H9 (cell line): ENCODE measurements at regions not wholly inside any gene's neighbourhood (a gene's known extent, or its start where the extent isn't known, plus 50 kb on each side); places are given as distances from the start of the nearest gene placed in this dataset.

ENCODE experiments used
- DNase-seq: peaks from one replicate; pipeline ENCODE4 v3.0.0-alpha.2; 2017
- H2AFZ ChIP-seq: one replicate; pipeline ENCODE4 v1.6.1; 2013; ENCODE audit warnings: mild to moderate bottlenecking, low read length, control low read depth, moderate library complexity
- H2AK5ac ChIP-seq: 2 replicates; pipeline ENCODE4 v1.6.1; 2013; ENCODE audit warnings: low read length, control low read depth, mixed read lengths; ENCODE audit not compliant: insufficient read length
- H2BK120ac ChIP-seq: one replicate; pipeline ENCODE4 v1.6.1; 2013; ENCODE audit warnings: low read depth, mild to moderate bottlenecking, low read length, control low read depth, inconsistent platforms; ENCODE audit not compliant: poor library complexity, severe bottlenecking
- H2BK12ac ChIP-seq: 2 replicates; pipeline ENCODE4 v1.6.1; 2013; ENCODE audit warnings: low read length, control low read depth, mixed read lengths, low read depth; ENCODE audit not compliant: insufficient read length
- H2BK15ac ChIP-seq: 2 replicates; pipeline ENCODE4 v1.6.1; 2013; ENCODE audit warnings: low read depth, low read length, control low read depth
- H2BK20ac ChIP-seq: one replicate; pipeline ENCODE4 v1.6.1; 2013; ENCODE audit warnings: low read depth, mild to moderate bottlenecking, low read length, control low read depth, inconsistent platforms; ENCODE audit not compliant: poor library complexity, severe bottlenecking
- H2BK5ac ChIP-seq: 2 replicates; pipeline ENCODE4 v1.6.1; 2013; ENCODE audit warnings: low read length, control low read depth, mixed read lengths; ENCODE audit not compliant: insufficient read length
- H3K14ac ChIP-seq: 2 replicates; pipeline ENCODE4 v1.6.1; 2013; ENCODE audit warnings: low read length, control low read depth; ENCODE audit not compliant: insufficient read depth
- H3K18ac ChIP-seq: 2 replicates; pipeline ENCODE4 v1.6.1; 2013; ENCODE audit warnings: low read depth, mild to moderate bottlenecking, mixed read lengths, low read length, control low read depth; ENCODE audit not compliant: insufficient read length
- H3K23ac ChIP-seq: 2 replicates; pipeline ENCODE4 v1.6.1; 2013; ENCODE audit warnings: low read length, control low read depth, mixed read lengths, low read depth; ENCODE audit not compliant: insufficient read length
- H3K23me2 ChIP-seq: 2 replicates; pipeline ENCODE4 v1.6.1; 2013; ENCODE audit warnings: low read depth, mild to moderate bottlenecking, mixed read lengths, low read length, control low read depth; ENCODE audit not compliant: insufficient read length, poor library complexity, severe bottlenecking
- H3K27ac ChIP-seq: 2 replicates; pipeline ENCODE4 v1.5.1; 2013; ENCODE audit warnings: low read length, control low read depth, mixed read lengths, low read depth; ENCODE audit not compliant: insufficient read length
- H3K27me3 ChIP-seq: 2 replicates; pipeline ENCODE4 v1.6.1; 2013; ENCODE audit warnings: low read length, control low read depth, inconsistent platforms; ENCODE audit not compliant: insufficient read depth
- H3K4ac ChIP-seq: 2 replicates; pipeline ENCODE4 v1.6.1; 2013; ENCODE audit warnings: low read depth, mild to moderate bottlenecking, control low read depth, inconsistent platforms, low read length, moderate library complexity
- H3K4me1 ChIP-seq: 2 replicates; pipeline ENCODE4 v1.6.1; 2013; ENCODE audit warnings: low read length, control low read depth, inconsistent platforms; ENCODE audit not compliant: insufficient read depth
- H3K4me2 ChIP-seq: 2 replicates; pipeline ENCODE4 v1.6.1; 2013; ENCODE audit warnings: low read length, control low read depth, mixed read lengths; ENCODE audit not compliant: insufficient read length, insufficient read depth
- H3K56ac ChIP-seq: 2 replicates; pipeline ENCODE4 v1.6.1; 2013; ENCODE audit warnings: low read depth, mild to moderate bottlenecking, mixed read lengths, low read length, control low read depth; ENCODE audit not compliant: insufficient read length
- H3K79me1 ChIP-seq: 2 replicates; pipeline ENCODE4 v1.6.1; 2013; ENCODE audit warnings: low read depth, mild to moderate bottlenecking, moderate library complexity, low read length, control low read depth, inconsistent platforms; ENCODE audit not compliant: insufficient read depth, poor library complexity, severe bottlenecking
- H3K79me2 ChIP-seq: 2 replicates; pipeline ENCODE4 v1.6.1; 2013; ENCODE audit warnings: low read length, control low read depth, inconsistent platforms; ENCODE audit not compliant: insufficient read depth
- H3K9ac ChIP-seq: 2 replicates; pipeline ENCODE4 v1.6.1; 2013; ENCODE audit warnings: low read length, control low read depth, mixed read lengths; ENCODE audit not compliant: insufficient read length; ENCODE audit errors: extremely low read depth
- H3K9me3 ChIP-seq: one replicate; pipeline ENCODE4 v1.6.1; 2013; ENCODE audit warnings: low read depth, low read length, inconsistent platforms; ENCODE audit not compliant: control insufficient read depth
- H3T11ph ChIP-seq: one replicate; pipeline ENCODE4 v1.6.1; 2013; ENCODE audit warnings: mild to moderate bottlenecking, low read length, control low read depth, inconsistent platforms
- H4K20me1 ChIP-seq: one replicate; pipeline ENCODE4 v1.6.1; 2013; ENCODE audit not compliant: control insufficient read depth, insufficient read length, insufficient read depth
- H4K5ac ChIP-seq: 2 replicates; pipeline ENCODE4 v1.6.1; 2013; ENCODE audit warnings: low read depth, mild to moderate bottlenecking, mixed read lengths, low read length, control low read depth; ENCODE audit not compliant: insufficient read length
- H4K8ac ChIP-seq: replicated peaks from 2 replicates; pipeline ENCODE4 v1.6.1; 2013; ENCODE audit warnings: low read length, control low read depth, mixed read lengths, low read depth; ENCODE audit not compliant: insufficient read length
- H4K91ac ChIP-seq: 2 replicates; pipeline ENCODE4 v1.6.1; 2013; ENCODE audit warnings: low read depth, mild to moderate bottlenecking, moderate library complexity, mixed read lengths, low read length, control low read depth; ENCODE audit not compliant: insufficient read length
- H3K27ac Mint-ChIP-seq, 3 experiments: 2 replicates in 2 of 3; 3 replicates in 1 of 3; pipeline ENCODE4 v1.8.0; 2020 to 2021; ENCODE audit warnings: mixed read lengths in 3 of 3, mild to moderate bottlenecking in 1 of 3, moderate library complexity in 1 of 3
- H3K27me3 Mint-ChIP-seq: 2 replicates; pipeline ENCODE4 v1.8.0; 2021; ENCODE audit warnings: low read depth, mild to moderate bottlenecking, moderate library complexity, mixed read lengths
- H3K36me3 Mint-ChIP-seq, 3 experiments: 2 replicates in 2 of 3; 3 replicates in 1 of 3; pipeline ENCODE4 v1.8.0; 2020 to 2021; ENCODE audit warnings: low read depth in 3 of 3, mixed read lengths in 3 of 3; ENCODE audit not compliant: insufficient read depth in 1 of 3
- H3K4me1 Mint-ChIP-seq, 2 experiments: 2 replicates each; pipeline ENCODE4 v1.8.0; 2020; ENCODE audit warnings: mixed read lengths in 2 of 2
- H3K4me3 Mint-ChIP-seq, 2 experiments: 2 replicates in 1 of 2; 3 replicates in 1 of 2; pipeline ENCODE4 v1.8.0; 2020 to 2021; ENCODE audit warnings: mild to moderate bottlenecking in 2 of 2, mixed read lengths in 2 of 2, moderate library complexity in 1 of 2
- H3K9me3 Mint-ChIP-seq, 2 experiments: 2 replicates in 1 of 2; 3 replicates in 1 of 2; pipeline ENCODE4 v1.8.0; 2020; ENCODE audit warnings: mild to moderate bottlenecking in 2 of 2, mixed read lengths in 2 of 2, moderate library complexity in 1 of 2
- WGBS: extraction: QIAGEN DNeasy Blood & Tissue Kit; methylation state at CpG from one replicate; pipeline ENCODE4 v1.1.7; 2013; ENCODE audit warnings: missing lambda C conversion rate, low lambda C conversion rate, mixed read lengths; ENCODE audit not compliant: insufficient read length; ENCODE audit errors: extremely low coverage; 5-methylcytosine and 5-hydroxymethylcytosine counted together
- TF ChIP-seq, protein P1 (sequence below): fragments of 200-600 bp; sonication (generic); conservative IDR thresholded peaks from 3 replicates; pipeline ENCODE4 v1.8.0; 2021; ENCODE audit warnings: antibody characterized with exemption, mild to moderate bottlenecking

DNA sequence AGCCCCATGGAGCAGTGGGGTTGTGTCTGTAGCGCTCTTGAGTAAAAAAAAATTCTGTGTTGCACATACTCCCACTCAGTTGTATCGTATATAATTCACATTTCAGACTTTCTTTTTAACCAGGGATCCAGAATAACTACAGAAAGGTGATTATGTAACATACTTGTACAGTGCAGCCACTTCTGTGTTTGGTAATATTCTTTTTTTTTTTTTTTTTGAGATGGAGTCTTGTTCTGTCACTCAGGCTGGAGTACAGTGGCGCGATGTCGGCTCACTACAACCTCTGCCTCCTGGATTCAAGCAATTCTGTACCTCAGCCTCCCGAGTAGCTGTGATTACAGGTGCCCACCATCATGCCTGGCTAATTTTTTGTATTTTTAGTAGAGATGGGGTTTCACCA lies 82.4 kb upstream of the MACF1 start:
- H3K4ac ChIP-seq: no peak overlapping the region
- no peak overlapping the region for H2BK15ac ChIP-seq
- no peak overlapping the region for H2BK20ac ChIP-seq
- no peak overlapping the region for H2BK120ac ChIP-seq
- Mint-ChIP-seq H3K9me3 (no peaks in the 10 kb centered on the region), H3K4me1 (peaks cover 4 to 6% of the 10 kb centered on the region in 2 experiments), H3K36me3 (peaks cover 13 to 42% (median 28%) of the 10 kb centered on the region in 3 experiments; a peak in 6 of 7 replicates), H3K27ac (no peak overlapping the region; a peak in 1 of 7 replicates), H3K4me3 (no peak overlapping the region), H3K27me3 (no peaks in the 10 kb centered on the region)
- no peak overlapping the region for H2BK5ac ChIP-seq
- H2AK5ac ChIP-seq: no peak overlapping the region
- H3K4me2 ChIP-seq: no peak overlapping the region
- peaks cover 4% of the 10 kb centered on the region for H3K79me1 ChIP-seq
- H3T11ph ChIP-seq: no peak overlapping the region
- H3K14ac ChIP-seq: no peak overlapping the region
- no peak for DNase-seq
- no peaks in the 10 kb centered on the region for H4K20me1 ChIP-seq
- no peak overlapping the region for H2AFZ ChIP-seq
- H3K23me2 ChIP-seq: no peaks in the 10 kb centered on the region
- H3K79me2 ChIP-seq: peaks cover 34% of the 10 kb centered on the region
- WGBS: no CpG with 5 or more reads among the region's 6 CpGs
- TF ChIP-seq, protein P1, sequence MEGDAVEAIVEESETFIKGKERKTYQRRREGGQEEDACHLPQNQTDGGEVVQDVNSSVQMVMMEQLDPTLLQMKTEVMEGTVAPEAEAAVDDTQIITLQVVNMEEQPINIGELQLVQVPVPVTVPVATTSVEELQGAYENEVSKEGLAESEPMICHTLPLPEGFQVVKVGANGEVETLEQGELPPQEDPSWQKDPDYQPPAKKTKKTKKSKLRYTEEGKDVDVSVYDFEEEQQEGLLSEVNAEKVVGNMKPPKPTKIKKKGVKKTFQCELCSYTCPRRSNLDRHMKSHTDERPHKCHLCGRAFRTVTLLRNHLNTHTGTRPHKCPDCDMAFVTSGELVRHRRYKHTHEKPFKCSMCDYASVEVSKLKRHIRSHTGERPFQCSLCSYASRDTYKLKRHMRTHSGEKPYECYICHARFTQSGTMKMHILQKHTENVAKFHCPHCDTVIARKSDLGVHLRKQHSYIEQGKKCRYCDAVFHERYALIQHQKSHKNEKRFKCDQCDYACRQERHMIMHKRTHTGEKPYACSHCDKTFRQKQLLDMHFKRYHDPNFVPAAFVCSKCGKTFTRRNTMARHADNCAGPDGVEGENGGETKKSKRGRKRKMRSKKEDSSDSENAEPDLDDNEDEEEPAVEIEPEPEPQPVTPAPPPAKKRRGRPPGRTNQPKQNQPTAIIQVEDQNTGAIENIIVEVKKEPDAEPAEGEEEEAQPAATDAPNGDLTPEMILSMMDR: no peak
- H3K27ac ChIP-seq: no peak overlapping the region
- no peak overlapping the region for H3K9ac ChIP-seq
- H3K23ac ChIP-seq: no peak overlapping the region
- no peak overlapping the region for H2BK12ac ChIP-seq
- no peak overlapping the region for H4K91ac ChIP-seq
- no peaks in the 10 kb centered on the region for H3K9me3 ChIP-seq
- H4K8ac ChIP-seq: no peak overlapping the region
- H3K18ac ChIP-seq: no peak overlapping the region
- H3K56ac ChIP-seq: no peak overlapping the region
- no peaks in the 10 kb centered on the region for H3K27me3 ChIP-seq
- peaks cover 5% of the 10 kb centered on the region; the same call in 1 of the 2 replicates for H3K4me1 ChIP-seq
- no peak overlapping the region for H4K5ac ChIP-seq
